ENCODE measurements at regions not wholly inside any gene's neighbourhood (a gene's known extent, or its start where the extent isn't known, plus 50 kb on each side); places are given as distances from the start of the nearest gene placed in this dataset.

- Histone ChIP-seq H3K23ac (ENCODE audit: low read depth, low read length, poor library complexity) (no peak overlapping the region), H3K4ac (ENCODE audit: low read length) (no peak overlapping the region), H3K9ac (ENCODE audit: low read depth, low read length, poor library complexity) (no peak overlapping the region), H2BK15ac (ENCODE audit: low read length) (peak overlapping the region; percentile 30), H3K4me1 (ENCODE audit: control insufficient read depth in 2 of 2, insufficient read depth in 1 of 2, low read depth in 1 of 2, low read length in 2 of 2) (no peaks in the 10 kb centered on the region), H3K14ac (ENCODE audit: low read length) (no peak overlapping the region), H3K18ac (ENCODE audit: low read length) (peak overlapping the region; percentile 49), H2BK5ac (ENCODE audit: low read length) (peak overlapping the region; percentile 9), H3K36me3 (replicated peaks in 1 of 2; ENCODE audit: control insufficient read depth in 2 of 2, insufficient read depth in 2 of 2, low read length in 2 of 2) (no peaks in the 10 kb centered on the region), H3K79me1 (ENCODE audit: low read depth, low read length) (no peaks in the 10 kb centered on the region), H4K8ac (ENCODE audit: low read depth, low read length) (no peak overlapping the region), H3K4me2 (ENCODE audit: insufficient read depth, low read length, poor library complexity, severe bottlenecking) (no peak overlapping the region), H2BK120ac (ENCODE audit: low read depth, low read length) (no peak overlapping the region), H3K27ac (replicated peaks; ENCODE audit: low read length) (no peak overlapping the region), H3K4me3 (ENCODE audit: low read length in 2 of 2) (no peak overlapping the region), H4K91ac (ENCODE audit: low read depth, low read length, poor library complexity) (no peak overlapping the region), H2AK5ac (ENCODE audit: low read depth, low read length) (peak overlapping the region; percentile 27), H3K27me3 (ENCODE audit: control insufficient read depth in 3 of 3, insufficient read depth in 3 of 3, low read depth in 1 of 3, low read length in 3 of 3) (no peaks in the 10 kb centered on the region), H2BK12ac (ENCODE audit: low read length) (no peak overlapping the region), H3K9me3 (replicated peaks in 1 of 2; ENCODE audit: control insufficient read depth in 2 of 2, insufficient read depth in 1 of 2, low read depth in 1 of 2, low read length in 2 of 2) (no peaks in the 10 kb centered on the region), H2AFZ (ENCODE audit: low read length) (no peak overlapping the region)
- DNase-seq (ENCODE audit: low spot score) = no peak
- no CpG with 5 or more reads among the region's 17 CpGs for WGBS, 2 donors (ENCODE audit: extremely low coverage in 2 of 2, insufficient read length in 2 of 2, insufficient replicate concordance in 1 of 2)
These were observed 210.6 kb upstream of the CDYL start for GRCh38 chr6:4565301-4566250.

- Histone ChIP-seq H3K36me3 (replicated peaks in 1 of 2; ENCODE audit: control insufficient read depth in 2 of 2, insufficient read depth in 2 of 2, low read length in 2 of 2) (no peaks in the 10 kb centered on the region), H3K14ac (ENCODE audit: low read length) (no peak overlapping the region), H2AK5ac (ENCODE audit: low read depth, low read length) (no peak overlapping the region), H3K27me3 (ENCODE audit: control insufficient read depth in 3 of 3, insufficient read depth in 3 of 3, low read depth in 1 of 3, low read length in 3 of 3) (no peaks in the 10 kb centered on the region), H3K4me3 (ENCODE audit: low read length in 2 of 2) (no peak overlapping the region), H3K23ac (ENCODE audit: low read depth, low read length, poor library complexity) (no peak overlapping the region), H3K79me1 (ENCODE audit: low read depth, low read length) (no peaks in the 10 kb centered on the region), H2BK12ac (ENCODE audit: low read length) (no peak overlapping the region), H3K18ac (ENCODE audit: low read length) (no peak overlapping the region), H3K4ac (ENCODE audit: low read length) (no peak overlapping the region), H4K91ac (ENCODE audit: low read depth, low read length, poor library complexity) (no peak overlapping the region), H3K9me3 (replicated peaks in 1 of 2; ENCODE audit: control insufficient read depth in 2 of 2, insufficient read depth in 1 of 2, low read depth in 1 of 2, low read length in 2 of 2) (no peaks in the 10 kb centered on the region), H2AFZ (ENCODE audit: low read length) (no peak overlapping the region), H3K9ac (ENCODE audit: low read depth, low read length, poor library complexity) (no peak overlapping the region), H2BK5ac (ENCODE audit: low read length) (no peak overlapping the region), H3K27ac (replicated peaks; ENCODE audit: low read length) (no peak overlapping the region), H2BK120ac (ENCODE audit: low read depth, low read length) (no peak overlapping the region), H2BK15ac (ENCODE audit: low read length) (no peak overlapping the region), H3K4me2 (ENCODE audit: insufficient read depth, low read length, poor library complexity, severe bottlenecking) (no peak overlapping the region), H3K4me1 (ENCODE audit: control insufficient read depth in 2 of 2, insufficient read depth in 1 of 2, low read depth in 1 of 2, low read length in 2 of 2) (no peaks in the 10 kb centered on the region), H4K8ac (ENCODE audit: low read depth, low read length) (no peak overlapping the region)
- no peak for DNase-seq (ENCODE audit: low spot score)
- WGBS, 2 donors (ENCODE audit: extremely low coverage in 2 of 2, insufficient read length in 2 of 2, insufficient replicate concordance in 1 of 2) = no CpG with 5 or more reads among the region's 6 CpGs
These were observed 211.4 kb upstream of the CDYL start for GRCh38 chr6:4564801-4565271.

- no peak for DNase-seq (ENCODE audit: low spot score)
- no peak overlapping the region for H3K4ac ChIP-seq (ENCODE audit: low read length)
- WGBS, 2 donors (ENCODE audit: extremely low coverage in 2 of 2, insufficient read length in 2 of 2, insufficient replicate concordance in 1 of 2) = no CpG with 5 or more reads among the region's 4 CpGs
These were observed 212.3 kb upstream of the CDYL start for GRCh38 chr6:4563877-4564276.

GRCh38 chr6:4563156-4563555, 213.0 kb upstream of the CDYL start:
- Histone ChIP-seq H2BK15ac (ENCODE audit: low read length) (no peak overlapping the region), H4K91ac (ENCODE audit: low read depth, low read length, poor library complexity) (no peak overlapping the region), H3K36me3 (replicated peaks in 1 of 2; ENCODE audit: control insufficient read depth in 2 of 2, insufficient read depth in 2 of 2, low read length in 2 of 2) (no peaks in the 10 kb centered on the region), H3K4me3 (ENCODE audit: low read length in 2 of 2) (no peak overlapping the region), H3K4ac (ENCODE audit: low read length) (no peak overlapping the region), H3K27ac (replicated peaks; ENCODE audit: low read length) (no peak overlapping the region), H3K14ac (ENCODE audit: low read length) (no peak overlapping the region), H2AK5ac (ENCODE audit: low read depth, low read length) (no peak overlapping the region), H2AFZ (ENCODE audit: low read length) (no peak overlapping the region), H2BK120ac (ENCODE audit: low read depth, low read length) (no peak overlapping the region), H3K9ac (ENCODE audit: low read depth, low read length, poor library complexity) (no peak overlapping the region), H4K8ac (ENCODE audit: low read depth, low read length) (no peak overlapping the region), H3K79me1 (ENCODE audit: low read depth, low read length) (no peaks in the 10 kb centered on the region), H2BK5ac (ENCODE audit: low read length) (no peak overlapping the region), H2BK12ac (ENCODE audit: low read length) (no peak overlapping the region), H3K4me2 (ENCODE audit: insufficient read depth, low read length, poor library complexity, severe bottlenecking) (no peak overlapping the region), H3K27me3 (ENCODE audit: control insufficient read depth in 3 of 3, insufficient read depth in 3 of 3, low read depth in 1 of 3, low read length in 3 of 3) (no peaks in the 10 kb centered on the region), H3K18ac (ENCODE audit: low read length) (no peak overlapping the region), H3K23ac (ENCODE audit: low read depth, low read length, poor library complexity) (no peak overlapping the region), H3K4me1 (ENCODE audit: control insufficient read depth in 2 of 2, insufficient read depth in 1 of 2, low read depth in 1 of 2, low read length in 2 of 2) (peaks cover 0 to 2% of the 10 kb centered on the region in 2 donors), H3K9me3 (replicated peaks in 1 of 2; ENCODE audit: control insufficient read depth in 2 of 2, insufficient read depth in 1 of 2, low read depth in 1 of 2, low read length in 2 of 2) (peaks cover 0 to 2% of the 10 kb centered on the region in 2 donors)
- no peak for DNase-seq (ENCODE audit: low spot score)
- WGBS, 2 donors (ENCODE audit: extremely low coverage in 2 of 2, insufficient read length in 2 of 2, insufficient replicate concordance in 1 of 2) = no CpG with 5 or more reads among the region's 5 CpGs

More at GRCh38 chr6:4563877-4564276, 212.3 kb upstream of the CDYL start:
- no peak overlapping the region for H4K8ac ChIP-seq (ENCODE audit: low read depth, low read length)
- no peak overlapping the region for H3K18ac ChIP-seq (ENCODE audit: low read length)
- H3K4me1 ChIP-seq (ENCODE audit: control insufficient read depth in 2 of 2, insufficient read depth in 1 of 2, low read depth in 1 of 2, low read length in 2 of 2) = peaks cover 0 to 2% of the 10 kb centered on the region in 2 donors
- H2AK5ac ChIP-seq (ENCODE audit: low read depth, low read length) = no peak overlapping the region
- H3K4me2 ChIP-seq (ENCODE audit: insufficient read depth, low read length, poor library complexity, severe bottlenecking) = no peak overlapping the region
- no peak overlapping the region for H3K9ac ChIP-seq (ENCODE audit: low read depth, low read length, poor library complexity)
- H3K79me1 ChIP-seq (ENCODE audit: low read depth, low read length) = no peaks in the 10 kb centered on the region
- H3K23ac ChIP-seq (ENCODE audit: low read depth, low read length, poor library complexity) = no peak overlapping the region
- no peak overlapping the region for H3K4me3 ChIP-seq (ENCODE audit: low read length in 2 of 2)
- no peak overlapping the region for H2AFZ ChIP-seq (ENCODE audit: low read length)
- H3K36me3 ChIP-seq (replicated peaks in 1 of 2; ENCODE audit: control insufficient read depth in 2 of 2, insufficient read depth in 2 of 2, low read length in 2 of 2) = no peaks in the 10 kb centered on the region
- no peak overlapping the region for H3K14ac ChIP-seq (ENCODE audit: low read length)
- no peak overlapping the region for H3K27ac ChIP-seq (replicated peaks; ENCODE audit: low read length)
- H3K9me3 ChIP-seq (replicated peaks in 1 of 2; ENCODE audit: control insufficient read depth in 2 of 2, insufficient read depth in 1 of 2, low read depth in 1 of 2, low read length in 2 of 2) = peaks cover 0 to 2% of the 10 kb centered on the region in 2 donors
- H2BK5ac ChIP-seq (ENCODE audit: low read length) = no peak overlapping the region
- H2BK12ac ChIP-seq (ENCODE audit: low read length) = no peak overlapping the region
- no peak overlapping the region for H4K91ac ChIP-seq (ENCODE audit: low read depth, low read length, poor library complexity)
- H3K27me3 ChIP-seq (ENCODE audit: control insufficient read depth in 3 of 3, insufficient read depth in 3 of 3, low read depth in 1 of 3, low read length in 3 of 3) = no peaks in the 10 kb centered on the region
- H2BK120ac ChIP-seq (ENCODE audit: low read depth, low read length) = no peak overlapping the region
- H2BK15ac ChIP-seq (ENCODE audit: low read length) = no peak overlapping the region

All from neuronal stem cell (in vitro differentiated cells).